ENCODE measurements at regions not wholly inside any gene's neighbourhood (a gene's known extent, or its start where the extent isn't known, plus 50 kb on each side); places are given as distances from the start of the nearest gene placed in this dataset.
"Not testable (repeated sequence)": the region's sequence is repeated elsewhere in the genome, so short reads cannot be mapped to it uniquely, and the experiment has no call there.

DNA sequence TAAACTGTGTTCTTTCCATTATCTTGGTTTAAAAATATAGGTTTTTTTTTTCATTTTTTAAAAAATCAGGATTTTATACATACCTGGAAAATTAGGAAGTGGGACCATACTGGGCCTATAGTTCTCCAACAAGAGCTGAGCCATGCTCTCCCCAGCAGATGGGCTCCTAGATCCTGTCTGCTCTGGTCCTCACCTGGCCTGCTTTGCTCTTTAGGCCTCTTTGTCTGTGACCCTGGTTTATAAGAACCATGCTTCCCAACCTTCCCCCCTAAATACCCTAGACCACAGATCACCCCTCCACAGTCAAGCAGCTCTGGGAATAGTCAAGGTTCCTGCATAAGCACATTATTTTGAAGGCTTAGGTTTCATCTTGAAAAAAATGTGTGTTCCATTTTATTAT is 185.0 kb upstream of the TSHZ3 start:
- no peak overlapping the region for H3K27ac Mint-ChIP-seq (ENCODE audit: low read depth, unreplicated experiment)
- no TSS peak for BruUV-seq (replicated peaks)
- H3K4me1 Mint-ChIP-seq (ENCODE audit: insufficient read depth, unreplicated experiment), result no peaks in the 10 kb centered on the region
- TF ChIP-seq, protein P1, sequence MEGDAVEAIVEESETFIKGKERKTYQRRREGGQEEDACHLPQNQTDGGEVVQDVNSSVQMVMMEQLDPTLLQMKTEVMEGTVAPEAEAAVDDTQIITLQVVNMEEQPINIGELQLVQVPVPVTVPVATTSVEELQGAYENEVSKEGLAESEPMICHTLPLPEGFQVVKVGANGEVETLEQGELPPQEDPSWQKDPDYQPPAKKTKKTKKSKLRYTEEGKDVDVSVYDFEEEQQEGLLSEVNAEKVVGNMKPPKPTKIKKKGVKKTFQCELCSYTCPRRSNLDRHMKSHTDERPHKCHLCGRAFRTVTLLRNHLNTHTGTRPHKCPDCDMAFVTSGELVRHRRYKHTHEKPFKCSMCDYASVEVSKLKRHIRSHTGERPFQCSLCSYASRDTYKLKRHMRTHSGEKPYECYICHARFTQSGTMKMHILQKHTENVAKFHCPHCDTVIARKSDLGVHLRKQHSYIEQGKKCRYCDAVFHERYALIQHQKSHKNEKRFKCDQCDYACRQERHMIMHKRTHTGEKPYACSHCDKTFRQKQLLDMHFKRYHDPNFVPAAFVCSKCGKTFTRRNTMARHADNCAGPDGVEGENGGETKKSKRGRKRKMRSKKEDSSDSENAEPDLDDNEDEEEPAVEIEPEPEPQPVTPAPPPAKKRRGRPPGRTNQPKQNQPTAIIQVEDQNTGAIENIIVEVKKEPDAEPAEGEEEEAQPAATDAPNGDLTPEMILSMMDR (IDR thresholded peaks at IDR 0.05; ENCODE audit: unreplicated experiment), result no peak
- H3K27me3 Mint-ChIP-seq (ENCODE audit: insufficient read depth, unreplicated experiment), result no peaks in the 10 kb centered on the region
- POLR2A ChIA-PET, result no interaction called here
- H3K36me3 Mint-ChIP-seq (ENCODE audit: insufficient read depth, unreplicated experiment), result no peaks in the 10 kb centered on the region
- H3K4me3 Mint-ChIP-seq (ENCODE audit: unreplicated experiment), result no peak overlapping the region
- peaks cover 51% of the 10 kb centered on the region for H3K9me3 Mint-ChIP-seq (ENCODE audit: unreplicated experiment)
- CTCF ChIA-PET, result interaction anchor here (0.6 kb wide), 1 partner anchor 68 kb away, joined by 4 read pairs; no protein-coding TSS in a partner anchor
- intact Hi-C loops (cut with micrococcal nuclease), result no loop called here
- DNase-seq (ENCODE audit: unreplicated experiment), result no peak

DNA sequence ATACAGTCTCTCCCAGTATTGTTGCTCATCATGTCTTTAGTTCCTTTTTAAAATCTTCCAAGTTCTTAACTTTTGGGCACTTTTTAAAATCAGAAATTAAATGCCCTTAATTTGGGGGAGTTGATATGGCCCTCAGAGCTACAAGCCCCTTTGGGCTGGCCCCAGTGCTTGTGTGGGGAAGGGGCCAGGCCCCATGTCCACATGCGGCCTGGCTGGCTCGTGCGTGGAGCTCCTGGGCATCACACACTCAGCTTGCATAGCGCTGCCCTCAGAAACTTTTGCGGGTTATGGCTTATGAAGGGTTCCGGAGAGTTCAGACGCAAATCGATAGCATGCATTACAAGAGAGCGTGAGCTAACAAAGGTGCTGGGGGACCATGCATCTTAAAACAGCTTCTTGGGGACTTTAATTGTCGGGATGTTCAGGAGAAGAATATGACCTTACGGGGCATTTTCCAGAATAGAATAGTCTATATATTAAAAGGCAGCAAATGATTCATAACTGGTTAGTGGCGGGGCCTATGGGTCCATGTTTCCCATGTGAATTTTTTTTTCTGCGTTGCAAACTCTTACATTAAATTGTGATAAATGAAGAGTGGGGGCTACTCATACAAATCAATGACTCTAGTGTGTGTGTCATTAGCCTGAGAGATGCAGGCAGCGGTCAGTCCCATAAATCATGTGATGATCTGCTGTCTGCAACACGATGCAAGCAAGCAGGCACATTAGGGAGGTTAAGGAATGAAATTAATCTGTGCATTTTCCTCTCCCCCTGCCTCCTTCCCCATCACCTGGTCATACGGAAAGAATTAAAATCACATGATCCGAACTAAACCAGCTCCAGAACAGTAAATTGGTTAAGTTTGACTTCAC is 185.8 kb upstream of the TSHZ3 start:
- DNase-seq (ENCODE audit: unreplicated experiment), result no peak
- POLR2A ChIA-PET, result no interaction called here
- TF ChIP-seq, protein P1 (IDR thresholded peaks at IDR 0.05; ENCODE audit: unreplicated experiment), result no peak
- intact Hi-C loops (cut with micrococcal nuclease), result no loop called here
- no peak overlapping the region for H3K27ac Mint-ChIP-seq (ENCODE audit: low read depth, unreplicated experiment)
- H3K4me3 Mint-ChIP-seq (ENCODE audit: unreplicated experiment), result no peak overlapping the region
- peaks cover 43% of the 10 kb centered on the region for H3K9me3 Mint-ChIP-seq (ENCODE audit: unreplicated experiment)
- no peaks in the 10 kb centered on the region for H3K4me1 Mint-ChIP-seq (ENCODE audit: insufficient read depth, unreplicated experiment)
- H3K27me3 Mint-ChIP-seq (ENCODE audit: insufficient read depth, unreplicated experiment), result no peaks in the 10 kb centered on the region
- CTCF ChIA-PET, result interaction anchor here (0.6 kb wide), 3 partner anchors 11 to 131 kb away, joined by 3 to 4 read pairs (median 3); no protein-coding TSS in a partner anchor
- no TSS peak for BruUV-seq (replicated peaks)
- no peaks in the 10 kb centered on the region for H3K36me3 Mint-ChIP-seq (ENCODE audit: insufficient read depth, unreplicated experiment)

DNA sequence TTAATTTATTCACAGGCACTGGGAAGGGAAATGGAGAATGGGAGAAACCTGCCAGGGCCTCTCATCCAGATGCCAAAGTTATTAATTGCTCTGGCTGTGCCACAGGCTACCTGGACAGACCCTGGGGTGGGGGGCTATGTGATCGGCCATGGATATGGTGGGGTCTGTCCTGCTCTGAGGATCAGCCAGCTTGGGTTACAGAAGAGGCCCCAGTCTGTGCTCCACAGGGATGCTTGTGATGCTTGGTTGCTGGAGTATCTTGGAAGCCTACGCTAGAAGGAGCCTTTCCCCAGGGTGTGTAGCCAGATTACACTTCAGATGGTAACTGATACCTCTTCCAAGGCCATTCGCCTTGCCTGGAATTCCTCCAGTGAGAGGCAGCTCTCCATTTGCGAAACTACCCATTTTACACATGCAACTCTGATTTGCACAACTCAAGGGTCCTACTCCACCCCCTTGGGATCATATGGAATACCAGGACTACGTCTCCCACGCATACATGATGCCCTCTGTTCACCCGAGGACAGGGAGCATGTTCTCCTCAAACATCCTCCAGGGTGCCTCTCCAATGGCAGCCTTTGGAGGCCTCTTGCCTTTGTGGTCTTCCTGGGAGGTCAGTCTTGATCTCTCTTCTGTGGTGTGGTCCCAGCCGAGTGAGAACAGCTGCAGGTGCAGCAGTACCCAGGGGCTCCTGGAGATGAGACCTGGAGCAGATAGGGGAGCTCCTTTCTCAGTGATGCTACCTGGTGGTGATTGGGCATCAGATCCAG is 186.6 kb upstream of the TSHZ3 start:
- no peak for DNase-seq (ENCODE audit: unreplicated experiment)
- Mint-ChIP-seq H3K4me1 (ENCODE audit: insufficient read depth, unreplicated experiment) (no peaks in the 10 kb centered on the region), H3K9me3 (ENCODE audit: unreplicated experiment) (peaks cover 43% of the 10 kb centered on the region), H3K27ac (ENCODE audit: low read depth, unreplicated experiment) (no peak overlapping the region), H3K4me3 (ENCODE audit: unreplicated experiment) (no peak overlapping the region), H3K27me3 (ENCODE audit: insufficient read depth, unreplicated experiment) (no peaks in the 10 kb centered on the region), H3K36me3 (ENCODE audit: insufficient read depth, unreplicated experiment) (no peaks in the 10 kb centered on the region)
- POLR2A ChIA-PET, result no interaction called here
- intact Hi-C loops (cut with micrococcal nuclease), result no loop called here
- CTCF ChIA-PET, result no interaction called here
- TF ChIP-seq, protein P1 (IDR thresholded peaks at IDR 0.05; ENCODE audit: unreplicated experiment), result no peak
- BruUV-seq (replicated peaks), result no TSS peak

DNA sequence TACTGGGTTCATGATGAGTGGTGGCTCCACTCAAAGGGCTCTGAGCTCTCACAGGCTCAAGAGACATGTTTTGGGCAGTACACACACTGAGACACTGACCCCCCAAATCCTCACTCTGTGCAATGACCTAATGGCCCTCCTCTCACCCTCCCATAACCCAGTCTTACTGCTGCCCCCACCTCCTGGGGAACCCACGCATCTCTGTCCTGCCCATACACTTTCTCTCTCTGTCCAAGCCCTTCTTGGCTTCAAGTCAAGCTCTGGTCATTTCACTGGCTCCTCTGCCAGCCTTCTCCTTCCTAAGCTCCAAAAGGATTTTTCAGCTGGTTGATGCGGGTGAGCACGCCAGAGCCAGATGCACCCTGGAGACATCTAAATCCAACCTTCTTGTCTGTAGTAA is 187.9 kb upstream of the TSHZ3 start:
- H3K9me3 Mint-ChIP-seq (ENCODE audit: unreplicated experiment), result peaks cover 43% of the 10 kb centered on the region
- ChIA-PET POLR2A (no interaction called here), CTCF (interaction anchor here (0.6 kb wide), 1 partner anchor 268 kb away, joined by 3 read pairs; no protein-coding TSS in a partner anchor)
- no TSS peak for BruUV-seq (replicated peaks)
- intact Hi-C loops (cut with micrococcal nuclease), result no loop called here
- TF ChIP-seq, protein P1 (IDR thresholded peaks at IDR 0.05; ENCODE audit: unreplicated experiment), result no peak
- no peak overlapping the region for H3K27ac Mint-ChIP-seq (ENCODE audit: low read depth, unreplicated experiment)
- DNase-seq (ENCODE audit: unreplicated experiment), result no peak
- H3K36me3 Mint-ChIP-seq (ENCODE audit: insufficient read depth, unreplicated experiment), result no peaks in the 10 kb centered on the region
- no peak overlapping the region for H3K4me3 Mint-ChIP-seq (ENCODE audit: unreplicated experiment)
- H3K27me3 Mint-ChIP-seq (ENCODE audit: insufficient read depth, unreplicated experiment), result no peaks in the 10 kb centered on the region
- H3K4me1 Mint-ChIP-seq (ENCODE audit: insufficient read depth, unreplicated experiment), result no peaks in the 10 kb centered on the region

DNA sequence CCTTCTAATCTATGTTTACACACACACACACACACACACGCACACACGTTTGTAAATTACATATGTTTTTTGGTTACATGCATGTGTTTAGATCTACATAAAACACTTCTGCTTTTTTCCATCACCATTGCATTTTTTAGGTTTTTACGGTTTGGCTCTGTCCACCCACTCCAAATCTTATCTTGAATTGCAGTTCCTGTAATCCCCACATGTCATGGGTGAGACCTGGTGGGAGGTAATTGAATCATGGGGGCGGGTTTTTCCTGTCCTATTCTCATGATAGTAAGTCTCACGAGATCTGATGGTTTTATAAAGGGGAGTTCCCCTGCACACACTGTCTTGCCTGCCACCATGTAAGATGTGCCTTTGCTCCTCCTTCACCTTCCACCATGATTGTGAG is 188.7 kb upstream of the TSHZ3 start:
- DNase-seq (ENCODE audit: unreplicated experiment); H3K4me3 Mint-ChIP-seq (ENCODE audit: unreplicated experiment); H3K27ac Mint-ChIP-seq (ENCODE audit: low read depth, unreplicated experiment); intact Hi-C loops (cut with micrococcal nuclease); H3K4me1 Mint-ChIP-seq (ENCODE audit: insufficient read depth, unreplicated experiment); H3K27me3 Mint-ChIP-seq (ENCODE audit: insufficient read depth, unreplicated experiment); BruUV-seq (replicated peaks); H3K36me3 Mint-ChIP-seq (ENCODE audit: insufficient read depth, unreplicated experiment); CTCF ChIA-PET; POLR2A ChIA-PET: not testable (repeated sequence)
- H3K9me3 Mint-ChIP-seq (ENCODE audit: unreplicated experiment), result peaks cover 43% of the 10 kb centered on the region
